PC-3 (cell line): ENCODE measurements at regions not wholly inside any gene's neighbourhood (a gene's known extent, or its start where the extent isn't known, plus 50 kb on each side); places are given as distances from the start of the nearest gene placed in this dataset.

Experiments used
- CTCF ChIP-seq: fragments of 300-600 bp; sonication (generic); conservative IDR thresholded peaks from 2 replicates; pipeline ENCODE4 v1.5.1; 2017; ENCODE audit warnings: antibody characterized with exemption, low read depth, mild to moderate bottlenecking, low read length
- EZH2 ChIP-seq: fragments of 300-600 bp; sonication (generic); IDR thresholded peaks from one replicate; pipeline ENCODE4 v1.6.1; 2017; ENCODE audit warnings: antibody characterized with exemption, mild to moderate bottlenecking, low read length; ENCODE audit not compliant: unreplicated experiment
- EZH2phosphoT487 ChIP-seq: fragments of 300-600 bp; sonication (generic); IDR thresholded peaks from 2 replicates; pipeline ENCODE4 v1.6.1; 2018; ENCODE audit warnings: mild to moderate bottlenecking, antibody characterized with exemption, low read length, borderline replicate concordance

GRCh38 chr1:79460773-79461436 lies 454.4 kb upstream of the ADGRL4 start:
- TF ChIP-seq CTCF (no peak), EZH2 (no peak), EZH2phosphoT487 (no peak)
